ENCODE measurements at regions not wholly inside any gene's neighbourhood (a gene's known extent, or its start where the extent isn't known, plus 50 kb on each side); places are given as distances from the start of the nearest gene placed in this dataset.

GRCh38 chr20:50321797-50322480 lies 131.3 kb downstream of the CEBPB start:
- H2AFZ ChIP-seq (ENCODE audit: low read length) = no peak overlapping the region
- H3K9me2 ChIP-seq (ENCODE audit: low read depth, low read length) = no peaks in the 10 kb centered on the region
- H3K36me3 ChIP-seq (ENCODE audit: insufficient read depth, low read length) = no peaks in the 10 kb centered on the region
- no peak overlapping the region for H3K4me2 ChIP-seq (ENCODE audit: low read length)
- no peaks in the 10 kb centered on the region for H3F3A ChIP-seq (ENCODE audit: insufficient read depth, low read length)
- no peaks in the 10 kb centered on the region for H4K20me1 ChIP-seq (ENCODE audit: insufficient read depth, low read length)
- no peaks in the 10 kb centered on the region for H3K4me1 ChIP-seq (ENCODE audit: insufficient read depth, low read length, severe bottlenecking)
- no peak overlapping the region for H3K9ac ChIP-seq (ENCODE audit: low read length)
- no peak overlapping the region for H3K27ac ChIP-seq (ENCODE audit: low read depth, low read length, poor library complexity, severe bottlenecking)
- no peak overlapping the region for H3K4me3 ChIP-seq (ENCODE audit: low read depth, low read length, poor library complexity, severe bottlenecking)
- H3K27me3 ChIP-seq (ENCODE audit: insufficient read depth, low read length) = peaks cover 6% of the 10 kb centered on the region
- H3K79me2 ChIP-seq (ENCODE audit: insufficient read depth, low read length) = no peaks in the 10 kb centered on the region
- TF ChIP-seq CTCF (IDR thresholded peaks at IDR 0.05; ENCODE audit: low read length) (no peak), EZH2 (IDR thresholded peaks at IDR 0.05; ENCODE audit: borderline replicate concordance, low read length) (no peak)
- H3K9me3 ChIP-seq (ENCODE audit: low read length) = no peaks in the 10 kb centered on the region

- H3K4me3 ChIP-seq (ENCODE audit: low read depth, low read length, poor library complexity, severe bottlenecking) = no peak overlapping the region
- H3K4me2 ChIP-seq (ENCODE audit: low read length) = no peak overlapping the region
- no peaks in the 10 kb centered on the region for H3K36me3 ChIP-seq (ENCODE audit: insufficient read depth, low read length)
- no peaks in the 10 kb centered on the region for H3F3A ChIP-seq (ENCODE audit: insufficient read depth, low read length)
- H3K9ac ChIP-seq (ENCODE audit: low read length) = no peak overlapping the region
- H3K27ac ChIP-seq (ENCODE audit: low read depth, low read length, poor library complexity, severe bottlenecking) = no peak overlapping the region
- H4K20me1 ChIP-seq (ENCODE audit: insufficient read depth, low read length) = no peaks in the 10 kb centered on the region
- no peak overlapping the region for H2AFZ ChIP-seq (ENCODE audit: low read length)
- peaks cover 6% of the 10 kb centered on the region for H3K27me3 ChIP-seq (ENCODE audit: insufficient read depth, low read length)
- TF ChIP-seq CTCF (IDR thresholded peaks at IDR 0.05; ENCODE audit: low read length) (no peak), EZH2 (IDR thresholded peaks at IDR 0.05; ENCODE audit: borderline replicate concordance, low read length) (no peak)
- peaks cover 1% of the 10 kb centered on the region; the same call in 1 of the 2 replicates for H3K9me3 ChIP-seq (ENCODE audit: low read length)
- H3K79me2 ChIP-seq (ENCODE audit: insufficient read depth, low read length) = no peaks in the 10 kb centered on the region
- H3K9me2 ChIP-seq (ENCODE audit: low read depth, low read length) = no peaks in the 10 kb centered on the region
- no peaks in the 10 kb centered on the region for H3K4me1 ChIP-seq (ENCODE audit: insufficient read depth, low read length, severe bottlenecking)
These were observed 132.1 kb downstream of the CEBPB start for GRCh38 chr20:50322703-50323131.

- Histone ChIP-seq H3K9me2 (ENCODE audit: low read depth, low read length) (no peaks in the 10 kb centered on the region), H2AFZ (ENCODE audit: low read length) (no peak overlapping the region), H3K79me2 (ENCODE audit: insufficient read depth, low read length) (no peaks in the 10 kb centered on the region), H3K36me3 (ENCODE audit: insufficient read depth, low read length) (no peaks in the 10 kb centered on the region), H3F3A (ENCODE audit: insufficient read depth, low read length) (no peaks in the 10 kb centered on the region), H3K27me3 (ENCODE audit: insufficient read depth, low read length) (peaks cover 6% of the 10 kb centered on the region), H3K4me1 (ENCODE audit: insufficient read depth, low read length, severe bottlenecking) (no peaks in the 10 kb centered on the region), H3K27ac (ENCODE audit: low read depth, low read length, poor library complexity, severe bottlenecking) (no peak overlapping the region), H4K20me1 (ENCODE audit: insufficient read depth, low read length) (no peaks in the 10 kb centered on the region), H3K4me3 (ENCODE audit: low read depth, low read length, poor library complexity, severe bottlenecking) (no peak overlapping the region), H3K9ac (ENCODE audit: low read length) (no peak overlapping the region), H3K4me2 (ENCODE audit: low read length) (no peak overlapping the region), H3K9me3 (ENCODE audit: low read length) (peaks cover 6% of the 10 kb centered on the region; the same call in 1 of the 2 replicates)
- no peak for TF ChIP-seq CTCF (IDR thresholded peaks at IDR 0.05; ENCODE audit: low read length)
- no peak for TF ChIP-seq EZH2 (IDR thresholded peaks at IDR 0.05; ENCODE audit: borderline replicate concordance, low read length)
These were observed 132.6 kb downstream of the CEBPB start for GRCh38 chr20:50323209-50323608.
